Adrenal gland (tissue), 5 donors: ENCODE measurements at regions not wholly inside any gene's neighbourhood (a gene's known extent, or its start where the extent isn't known, plus 50 kb on each side); places are given as distances from the start of the nearest gene placed in this dataset.

ENCODE experiments used
- CTCF ChIP-seq, 6 experiments: fragments of 450-650 bp in 4 of 6; fragments of 200-600 bp in 2 of 6; sonication (generic) in 1 of 6; IDR thresholded peaks; 1 replicate in 5 of 6; 2 replicates in 1 of 6; pipeline versions ENCODE4 v1.5.1 to v1.8.0; 2016 to 2021; ENCODE audit warnings: antibody characterized with exemption in 6 of 6, mild to moderate bottlenecking in 2 of 6, moderate library complexity in 1 of 6
- POLR2A ChIP-seq, 2 donors: fragments of 450-650 bp; IDR thresholded peaks; one replicate each; pipeline ENCODE4 v1.6.1; 2017; ENCODE audit warnings: antibody characterized with exemption in 2 of 2, mild to moderate bottlenecking in 2 of 2, moderate library complexity in 1 of 2
- donor health status: DM: no; HTN: no; CAD: no.

- no peak for TF ChIP-seq CTCF (IDR thresholded peaks at IDR 0.05)
- TF ChIP-seq POLR2A (IDR thresholded peaks at IDR 0.05): no peak
Measured at GRCh38 chr2:171238946-171239345, 78.3 kb upstream of the TLK1 start.
